H1 (cell line): ENCODE measurements at regions not wholly inside any gene's neighbourhood (a gene's known extent, or its start where the extent isn't known, plus 50 kb on each side); places are given as distances from the start of the nearest gene placed in this dataset.

Experiments
- CTCF ChIA-PET: fragments of 300-600 bp; sonication (Branson Sonifier 250); formaldehyde crosslinking; loops from one replicate; lab custom pipeline; 2021; ENCODE audit not compliant: partially characterized antibody; lab: Charles Lee
- POLR2A ChIA-PET: fragments of 300-600 bp; sonication (Branson Sonifier 250); formaldehyde crosslinking; loops from one replicate; lab custom pipeline; 2021; ENCODE audit warnings: inconsistent platforms; ENCODE audit not compliant: partially characterized antibody; lab: Charles Lee
- DNase-seq, 2 experiments: peaks; one replicate each; pipeline versions ENCODE4 v3.0.0 to v3.0.0-alpha.2; 2010 to 2022; ENCODE audit warnings: low spot score in 2 of 2, low read depth in 1 of 2, mixed read lengths in 1 of 2
- FAIRE-seq: peaks from 2 replicates; lab custom pipeline; 2011; peaks lifted over from hg19 to GRCh38; lab: Jason Lieb, UNC
- H2AFZ ChIP-seq: 2 replicates; pipeline ENCODE4 v1.8.1; 2012; ENCODE audit warnings: low read length, inconsistent platforms
- H2AK5ac ChIP-seq: 2 replicates; pipeline ENCODE4 v1.6.1; 2013; ENCODE audit warnings: low read depth, low read length
- H2BK120ac ChIP-seq: replicated peaks from 2 replicates; pipeline ENCODE3; 2013; ENCODE audit warnings: low read depth, low read length, inconsistent platforms
- H2BK12ac ChIP-seq: 2 replicates; pipeline ENCODE4 v1.6.1; 2013; ENCODE audit warnings: low read depth, low read length
- H2BK15ac ChIP-seq: 2 replicates; pipeline ENCODE4 v1.6.1; 2013; ENCODE audit warnings: low read length
- H2BK20ac ChIP-seq: 2 replicates; pipeline ENCODE4 v1.6.1; 2013; ENCODE audit warnings: low read length
- H2BK5ac ChIP-seq: 2 replicates; pipeline ENCODE4 v1.6.1; 2013; ENCODE audit warnings: low read depth, low read length
- H3K14ac ChIP-seq: 2 replicates; pipeline ENCODE4 v1.6.1; 2013; ENCODE audit warnings: inconsistent platforms; ENCODE audit not compliant: insufficient read length
- H3K18ac ChIP-seq: 2 replicates; pipeline ENCODE4 v1.6.1; 2013; ENCODE audit warnings: low read length; ENCODE audit errors: extremely low read depth
- H3K23ac ChIP-seq: 2 replicates; pipeline ENCODE4 v1.6.1; 2013; ENCODE audit warnings: inconsistent platforms; ENCODE audit not compliant: insufficient read length
- H3K23me2 ChIP-seq: 2 replicates; pipeline ENCODE4 v1.6.1; 2013; ENCODE audit warnings: low read depth, low read length
- H3K27ac ChIP-seq: 2 replicates; pipeline ENCODE4 v1.6.1; 2011; ENCODE audit warnings: low read depth, low read length, inconsistent platforms
- H3K27me3 ChIP-seq, 4 experiments: replicated peaks in 1 of 4; 1 replicate in 1 of 4; 2 replicates in 3 of 4; pipeline versions ENCODE4 v1.6.1 to v1.8.1; 2011 to 2013; ENCODE audit warnings: low read length in 3 of 4, mild to moderate bottlenecking in 3 of 4, inconsistent platforms in 2 of 4, mixed read lengths in 2 of 4, moderate library complexity in 1 of 4; ENCODE audit not compliant: control insufficient read depth in 3 of 4, insufficient read depth in 3 of 4; ENCODE audit errors: extremely low read depth in 1 of 4
- H3K36me3 ChIP-seq, 4 experiments: 2 replicates each; pipeline versions ENCODE4 v1.6.1 to v1.8.1; 2011 to 2013; ENCODE audit warnings: mild to moderate bottlenecking in 4 of 4, low read length in 3 of 4, moderate library complexity in 2 of 4, control low read depth in 1 of 4, inconsistent platforms in 1 of 4; ENCODE audit not compliant: insufficient read depth in 4 of 4, control insufficient read depth in 2 of 4
- H3K4ac ChIP-seq: replicated peaks from 2 replicates; pipeline ENCODE3; 2013; ENCODE audit warnings: low read length, low read depth, mixed read lengths, inconsistent platforms; ENCODE audit not compliant: insufficient read length
- H3K4me1 ChIP-seq, 4 experiments: replicated peaks in 1 of 4; 1 replicate in 1 of 4; 2 replicates in 3 of 4; pipeline versions ENCODE4 v1.6.1 to v1.8.1; 2011 to 2013; ENCODE audit warnings: low read length in 3 of 4, inconsistent platforms in 2 of 4, mixed read lengths in 1 of 4; ENCODE audit not compliant: insufficient read depth in 4 of 4, control insufficient read depth in 3 of 4
- H3K4me2 ChIP-seq, 2 experiments: 2 replicates each; pipeline versions ENCODE4 v1.6.1 to v1.8.1; 2011 to 2013; ENCODE audit warnings: low read depth in 2 of 2, low read length in 2 of 2, control low read depth in 1 of 2, inconsistent platforms in 1 of 2, mild to moderate bottlenecking in 1 of 2; ENCODE audit not compliant: insufficient read depth in 1 of 2
- H3K4me3 ChIP-seq, 4 experiments: fragments of 200-600, 300-600 bp in 1 of 4; sonication (generic), shearing (Covaris generic), sonication (Bioruptor Twin) in 1 of 4; 2 replicates each; pipeline versions ENCODE4 v1.5.1 to v1.8.1; 2011 to 2016; ENCODE audit warnings: low read length in 4 of 4, low read depth in 3 of 4, control low read depth in 2 of 4, inconsistent platforms in 2 of 4, mild to moderate bottlenecking in 2 of 4, mixed read lengths in 1 of 4, moderate library complexity in 1 of 4; ENCODE audit not compliant: insufficient read depth in 2 of 4; ENCODE audit errors: extremely low read depth in 1 of 4
- H3K56ac ChIP-seq: replicated peaks from 2 replicates; pipeline ENCODE3; 2013; ENCODE audit warnings: low read depth, mild to moderate bottlenecking, mixed read lengths, low read length, inconsistent platforms; ENCODE audit not compliant: insufficient read length
- H3K79me1 ChIP-seq: 2 replicates; pipeline ENCODE4 v1.6.1; 2013; ENCODE audit warnings: low read depth, low read length, control low read depth
- H3K79me2 ChIP-seq, 2 experiments: 2 replicates each; pipeline versions ENCODE4 v1.6.1 to v1.8.1; 2012 to 2013; ENCODE audit warnings: low read length in 2 of 2, mild to moderate bottlenecking in 2 of 2, inconsistent platforms in 1 of 2; ENCODE audit not compliant: insufficient read depth in 2 of 2, control insufficient read depth in 1 of 2
- H3K9ac ChIP-seq, 4 experiments: replicated peaks in 1 of 4; 1 replicate in 1 of 4; 2 replicates in 3 of 4; pipeline versions ENCODE4 v1.6.1 to v1.8.1; 2011 to 2013; ENCODE audit warnings: low read depth in 3 of 4, low read length in 3 of 4, control low read depth in 2 of 4, mild to moderate bottlenecking in 2 of 4, moderate library complexity in 2 of 4, inconsistent platforms in 1 of 4; ENCODE audit errors: extremely low read depth in 1 of 4
- H3K9me3 ChIP-seq, 2 experiments: 2 replicates each; pipeline versions ENCODE4 v1.6.1 to v1.8.1; 2012 to 2013; ENCODE audit warnings: mild to moderate bottlenecking in 2 of 2, moderate library complexity in 2 of 2, control low read depth in 1 of 2, inconsistent platforms in 1 of 2, low read depth in 1 of 2, low read length in 1 of 2, mixed read lengths in 1 of 2; ENCODE audit not compliant: insufficient read depth in 2 of 2
- H4K20me1 ChIP-seq, 2 experiments: replicated peaks in 1 of 2; 2 replicates each; pipeline versions ENCODE3 to v1.8.1; 2011 to 2013; ENCODE audit warnings: inconsistent platforms in 2 of 2, low read length in 2 of 2, mild to moderate bottlenecking in 1 of 2; ENCODE audit not compliant: insufficient read depth in 2 of 2, control insufficient read depth in 1 of 2
- H4K5ac ChIP-seq: 2 replicates; pipeline ENCODE4 v1.6.1; 2013; ENCODE audit warnings: low read length, low read depth, mixed read lengths, inconsistent platforms; ENCODE audit not compliant: insufficient read length
- H4K8ac ChIP-seq: 2 replicates; pipeline ENCODE4 v1.8.0; 2013; ENCODE audit warnings: mild to moderate bottlenecking, moderate library complexity, low read length, inconsistent platforms; ENCODE audit not compliant: insufficient read depth; ENCODE audit errors: extremely low read depth
- H4K91ac ChIP-seq: replicated peaks from 2 replicates; pipeline ENCODE3; 2013; ENCODE audit warnings: low read length, mixed read lengths, inconsistent platforms; ENCODE audit not compliant: insufficient read length
- CBX5 ChIP-seq: fragments of 300-800, 300-1000 bp; sonication (generic); IDR thresholded peaks from 2 replicates; pipeline ENCODE4 v1.7.1; 2016; ENCODE audit warnings: antibody characterized with exemption, low read length, low read depth
- CBX8 ChIP-seq: fragments of 300-800, 300-1000 bp; sonication (generic); IDR thresholded peaks from 2 replicates; pipeline ENCODE4 v1.7.1; 2016; ENCODE audit warnings: low read depth, low read length, borderline replicate concordance
- CREB1 ChIP-seq: IDR thresholded peaks from 2 replicates; pipeline ENCODE4 v1.6.1; 2012; ENCODE audit warnings: inconsistent platforms
- EZH2 ChIP-seq: fragments of 200-600 bp; sonication (generic); IDR thresholded peaks from 2 replicates; pipeline ENCODE4 v1.7.1; 2012; ENCODE audit warnings: low read depth, mild to moderate bottlenecking, moderate library complexity, low read length, inconsistent platforms; ENCODE audit not compliant: severe bottlenecking
- RAD21 ChIP-seq, 2 experiments: IDR thresholded peaks in 1 of 2; conservative IDR thresholded peaks in 1 of 2; 2 replicates each; pipeline ENCODE4 v1.6.1; 2011; ENCODE audit warnings: low read depth in 2 of 2, low read length in 2 of 2, improper control_type of control experiment in 1 of 2, inconsistent platforms in 1 of 2, mild to moderate bottlenecking in 1 of 2, moderate library complexity in 1 of 2
- RFX5 ChIP-seq: IDR thresholded peaks from 2 replicates; pipeline ENCODE4 v1.6.1; 2011; ENCODE audit warnings: low read depth, low read length, improper control_type of control experiment, borderline replicate concordance
- SIN3A ChIP-seq, 2 experiments: IDR thresholded peaks in 1 of 2; conservative IDR thresholded peaks in 1 of 2; 2 replicates each; pipeline ENCODE4 v1.6.1; 2011 to 2012; ENCODE audit warnings: low read length in 2 of 2, improper control_type of control experiment in 1 of 2, low read depth in 1 of 2, mild to moderate bottlenecking in 1 of 2
- SIX5 ChIP-seq: IDR thresholded peaks from 2 replicates; pipeline ENCODE4 v1.6.1; 2011; ENCODE audit warnings: mild to moderate bottlenecking, low read depth, low read length
- SUZ12 ChIP-seq: fragments of 200-600 bp; sonication (generic); IDR thresholded peaks from 2 replicates; pipeline ENCODE4 v1.6.1; 2012; ENCODE audit warnings: mild to moderate bottlenecking, inconsistent platforms, low read length, moderate library complexity, mixed read lengths
- YY1 ChIP-seq: IDR thresholded peaks from 2 replicates; pipeline ENCODE4 v1.6.1; 2011; ENCODE audit warnings: low read depth, mild to moderate bottlenecking, low read length

DNA sequence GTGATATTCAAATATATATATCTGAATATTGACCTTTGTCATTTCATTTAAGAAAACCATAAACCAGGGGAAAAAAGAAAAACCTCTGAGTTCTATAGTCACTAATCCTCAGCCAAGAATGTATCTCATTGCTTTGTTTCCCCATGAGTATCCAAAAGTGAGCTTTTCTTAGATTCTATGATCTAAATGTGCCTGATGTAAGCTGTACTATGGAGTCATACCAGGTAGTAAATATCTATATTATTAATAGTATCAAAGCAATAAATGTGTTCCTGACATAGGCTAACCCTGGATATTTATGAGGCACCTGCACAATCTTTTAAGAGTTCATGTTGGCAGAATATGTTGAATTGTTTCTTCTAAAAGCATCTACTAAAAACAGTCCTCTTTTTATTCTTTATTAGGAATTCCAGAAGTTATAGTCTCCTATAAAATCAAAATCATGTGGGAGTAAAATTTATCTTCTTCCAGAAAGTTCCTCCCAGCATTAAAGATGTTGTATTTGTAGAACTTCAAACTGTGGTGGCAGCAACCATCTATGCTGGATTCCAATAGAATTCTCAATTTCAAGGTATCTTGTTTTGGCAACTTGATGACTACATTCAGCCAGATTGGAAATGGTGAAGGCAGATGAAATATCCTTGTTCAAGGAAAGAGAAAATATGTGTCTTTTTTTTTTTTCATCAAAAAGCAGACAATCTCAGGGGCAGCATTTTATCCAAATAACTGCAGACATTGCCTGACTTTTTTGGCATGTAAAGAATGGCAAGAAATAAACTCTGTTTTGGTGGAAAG, 139.7 kb upstream of the RASSF8 start:
- Histone ChIP-seq H3K4me3 (no peak overlapping the region), H3K4ac (no peak overlapping the region), H2AK5ac (no peak overlapping the region), H2BK5ac (no peak overlapping the region), H3K27ac (no peak overlapping the region), H3K23me2 (no peaks in the 10 kb centered on the region), H2AFZ (no peak overlapping the region), H3K18ac (no peak overlapping the region), H3K56ac (no peak overlapping the region), H3K27me3 (no peaks in the 10 kb centered on the region), H4K5ac (no peak overlapping the region), H3K23ac (no peak overlapping the region), H4K91ac (no peak overlapping the region), H3K36me3 (no peaks in the 10 kb centered on the region), H3K9me3 (no peaks in the 10 kb centered on the region), H4K20me1 (no peaks in the 10 kb centered on the region), H3K4me2 (no peak overlapping the region)
- CTCF ChIA-PET = interaction anchor here (1.0 kb wide), 1 partner anchor 317 kb away, joined by 4 read pairs; no protein-coding TSS in a partner anchor
- POLR2A ChIA-PET = interaction anchor here (1.0 kb wide), 1 partner anchor 140 kb away, joined by 3 read pairs; no protein-coding TSS in a partner anchor
- no peak for FAIRE-seq
- no peak for TF ChIP-seq SUZ12
- no peak for TF ChIP-seq CBX8
- no peak for TF ChIP-seq SIN3A (conservative IDR thresholded peaks at IDR 0.05 in 1 of 2, IDR thresholded peaks at IDR 0.05 in 1 of 2; ENCODE audit: low read depth in 1 of 2, low read length in 2 of 2)
- no peak for TF ChIP-seq RFX5
- TF ChIP-seq EZH2 = no peak
- no peak for TF ChIP-seq CBX5
- TF ChIP-seq YY1 = no peak
- no peak for TF ChIP-seq SIX5
- no peak for TF ChIP-seq RAD21 (IDR thresholded peaks at IDR 0.05 in 1 of 2, conservative IDR thresholded peaks at IDR 0.05 in 1 of 2; ENCODE audit: low read depth in 2 of 2, low read length in 2 of 2)
- no peak for TF ChIP-seq CREB1
- TF ChIP-seq, all 59 proteins: peak for 0
- Histone ChIP-seq H3K79me1 (no peaks in the 10 kb centered on the region), H2BK20ac (no peak overlapping the region), H4K8ac (no peak overlapping the region), H3K14ac (no peak overlapping the region), H3K9ac (no peak overlapping the region), H2BK15ac (no peak overlapping the region), H2BK12ac (no peak overlapping the region), H3K4me1 (no peaks in the 10 kb centered on the region; a peak in 1 of 7 replicates), H2BK120ac (no peak overlapping the region), H3K79me2 (no peaks in the 10 kb centered on the region)
- DNase-seq = no peak
